ENCODE measurements at regions not wholly inside any gene's neighbourhood (a gene's known extent, or its start where the extent isn't known, plus 50 kb on each side); places are given as distances from the start of the nearest gene placed in this dataset.

GRCh38 chr3:76943671-76944070 lies 96.2 kb upstream of the ROBO2 start:
- ATAC-seq (no peak), DNase-seq (no peak)
- H3K9me3 Mint-ChIP-seq (ENCODE audit: low read depth) = peaks cover 11% of the 10 kb centered on the region
- H3K4me1 Mint-ChIP-seq = no peaks in the 10 kb centered on the region
- no peak overlapping the region for H3K4me3 Mint-ChIP-seq
- no peak overlapping the region for H3K27ac Mint-ChIP-seq
- CTCF ChIA-PET = no interaction called here
- no peaks in the 10 kb centered on the region for H3K27me3 Mint-ChIP-seq
- no peaks in the 10 kb centered on the region for H3K36me3 Mint-ChIP-seq

GRCh38 chr3:76949033-76949432 lies 90.9 kb upstream of the ROBO2 start:
- ATAC-seq = no peak
- H3K27ac Mint-ChIP-seq = no peak overlapping the region
- H3K27me3 Mint-ChIP-seq = no peaks in the 10 kb centered on the region
- H3K9me3 Mint-ChIP-seq (ENCODE audit: low read depth) = peaks cover 18% of the 10 kb centered on the region
- no peak for DNase-seq
- H3K4me3 Mint-ChIP-seq = no peak overlapping the region
- no peaks in the 10 kb centered on the region for H3K36me3 Mint-ChIP-seq
- H3K4me1 Mint-ChIP-seq = no peaks in the 10 kb centered on the region
- CTCF ChIA-PET = no interaction called here

GRCh38 chr3:76949462-76949861 lies 90.4 kb upstream of the ROBO2 start:
- H3K9me3 Mint-ChIP-seq (ENCODE audit: low read depth) = peaks cover 18% of the 10 kb centered on the region
- CTCF ChIA-PET = no interaction called here
- DNase-seq (no peak), ATAC-seq (no peak)
- H3K36me3 Mint-ChIP-seq = no peaks in the 10 kb centered on the region
- no peak overlapping the region for H3K27ac Mint-ChIP-seq
- no peak overlapping the region for H3K4me3 Mint-ChIP-seq
- H3K4me1 Mint-ChIP-seq = no peaks in the 10 kb centered on the region
- no peaks in the 10 kb centered on the region for H3K27me3 Mint-ChIP-seq

- ATAC-seq (no peak), DNase-seq (no peak)
- peaks cover 15% of the 10 kb centered on the region for H3K9me3 Mint-ChIP-seq (ENCODE audit: low read depth)
- no peaks in the 10 kb centered on the region for H3K27me3 Mint-ChIP-seq
- no peak overlapping the region for H3K27ac Mint-ChIP-seq
- H3K36me3 Mint-ChIP-seq = no peaks in the 10 kb centered on the region
- H3K4me1 Mint-ChIP-seq = no peaks in the 10 kb centered on the region
- no peak overlapping the region for H3K4me3 Mint-ChIP-seq
- CTCF ChIA-PET = no interaction called here
These were observed 89.3 kb upstream of the ROBO2 start for GRCh38 chr3:76950590-76950989.

GRCh38 chr3:76954412-76954811 lies 85.5 kb upstream of the ROBO2 start:
- peaks cover 19% of the 10 kb centered on the region for H3K9me3 Mint-ChIP-seq (ENCODE audit: low read depth)

GRCh38 chr3:76958274-76958673 lies 81.6 kb upstream of the ROBO2 start:
- no peak for ATAC-seq
- H3K27ac Mint-ChIP-seq = no peak overlapping the region
- peaks cover 8% of the 10 kb centered on the region for H3K9me3 Mint-ChIP-seq (ENCODE audit: low read depth)
- H3K36me3 Mint-ChIP-seq = no peaks in the 10 kb centered on the region
- no peak overlapping the region for H3K4me3 Mint-ChIP-seq
- CTCF ChIA-PET = no interaction called here
- no peaks in the 10 kb centered on the region for H3K27me3 Mint-ChIP-seq
- no peaks in the 10 kb centered on the region for H3K4me1 Mint-ChIP-seq
- no peak for DNase-seq

More at GRCh38 chr3:76954412-76954811, 85.5 kb upstream of the ROBO2 start:
- DNase-seq (no peak), ATAC-seq (no peak)
- no peaks in the 10 kb centered on the region for H3K4me1 Mint-ChIP-seq
- no peaks in the 10 kb centered on the region for H3K27me3 Mint-ChIP-seq
- no peaks in the 10 kb centered on the region for H3K36me3 Mint-ChIP-seq
- CTCF ChIA-PET = no interaction called here
- H3K27ac Mint-ChIP-seq = no peak overlapping the region
- no peak overlapping the region for H3K4me3 Mint-ChIP-seq

GRCh38 chr3:76958861-76959260 lies 81.0 kb upstream of the ROBO2 start:
- H3K27me3 Mint-ChIP-seq = no peaks in the 10 kb centered on the region
- CTCF ChIA-PET = no interaction called here

GRCh38 chr3:76961284-76961683 lies 78.6 kb upstream of the ROBO2 start:
- CTCF ChIA-PET = no interaction called here
- H3K36me3 Mint-ChIP-seq = no peaks in the 10 kb centered on the region
- no peak overlapping the region for H3K4me3 Mint-ChIP-seq
- no peak for ATAC-seq
- DNase-seq = no peak
- H3K4me1 Mint-ChIP-seq = no peaks in the 10 kb centered on the region
- peaks cover 13% of the 10 kb centered on the region for H3K9me3 Mint-ChIP-seq (ENCODE audit: low read depth)
- H3K27ac Mint-ChIP-seq = no peak overlapping the region
- H3K27me3 Mint-ChIP-seq = no peaks in the 10 kb centered on the region

More at GRCh38 chr3:76958861-76959260, 81.0 kb upstream of the ROBO2 start:
- H3K9me3 Mint-ChIP-seq (ENCODE audit: low read depth) = peaks cover 8% of the 10 kb centered on the region
- DNase-seq (no peak), ATAC-seq (no peak)
- H3K36me3 Mint-ChIP-seq = no peaks in the 10 kb centered on the region
- H3K4me1 Mint-ChIP-seq = no peaks in the 10 kb centered on the region
- no peak overlapping the region for H3K4me3 Mint-ChIP-seq
- H3K27ac Mint-ChIP-seq = no peak overlapping the region

GRCh38 chr3:76965122-76965725 lies 74.7 kb upstream of the ROBO2 start:
- CTCF ChIA-PET = no interaction called here
- H3K4me1 Mint-ChIP-seq = no peaks in the 10 kb centered on the region
- H3K9me3 Mint-ChIP-seq (ENCODE audit: low read depth) = peaks cover 4% of the 10 kb centered on the region
- H3K4me3 Mint-ChIP-seq = no peak overlapping the region
- ATAC-seq = no peak
- no peaks in the 10 kb centered on the region for H3K36me3 Mint-ChIP-seq
- DNase-seq = no peak
- no peaks in the 10 kb centered on the region for H3K27me3 Mint-ChIP-seq
- H3K27ac Mint-ChIP-seq = no peak overlapping the region

GRCh38 chr3:76969471-76969870 lies 70.4 kb upstream of the ROBO2 start:
- H3K36me3 Mint-ChIP-seq = no peaks in the 10 kb centered on the region
- no peaks in the 10 kb centered on the region for H3K27me3 Mint-ChIP-seq
- no peak overlapping the region for H3K27ac Mint-ChIP-seq
- H3K9me3 Mint-ChIP-seq (ENCODE audit: low read depth) = peaks cover 4% of the 10 kb centered on the region
- DNase-seq (no peak), ATAC-seq (no peak)
- CTCF ChIA-PET = no interaction called here
- H3K4me3 Mint-ChIP-seq = no peak overlapping the region
- H3K4me1 Mint-ChIP-seq = no peaks in the 10 kb centered on the region

GRCh38 chr3:76969996-76970615 lies 69.8 kb upstream of the ROBO2 start:
- CTCF ChIA-PET = no interaction called here
- no peak for DNase-seq
- Mint-ChIP-seq H3K4me1 (no peaks in the 10 kb centered on the region), H3K27ac (no peak overlapping the region), H3K36me3 (no peaks in the 10 kb centered on the region), H3K9me3 (ENCODE audit: low read depth) (peaks cover 3% of the 10 kb centered on the region), H3K27me3 (no peaks in the 10 kb centered on the region), H3K4me3 (no peak overlapping the region)
- ATAC-seq = no peak

- H3K36me3 Mint-ChIP-seq = no peaks in the 10 kb centered on the region
- H3K9me3 Mint-ChIP-seq (ENCODE audit: low read depth) = peaks cover 4% of the 10 kb centered on the region
- ATAC-seq (no peak), DNase-seq (no peak)
- no peak overlapping the region for H3K27ac Mint-ChIP-seq
- H3K4me1 Mint-ChIP-seq = no peaks in the 10 kb centered on the region
- H3K4me3 Mint-ChIP-seq = no peak overlapping the region
- H3K27me3 Mint-ChIP-seq = no peaks in the 10 kb centered on the region
- CTCF ChIA-PET = no interaction called here
These were observed 67.1 kb upstream of the ROBO2 start for GRCh38 chr3:76972624-76973296.

GRCh38 chr3:76976996-76977395 lies 62.9 kb upstream of the ROBO2 start:
- no peaks in the 10 kb centered on the region for H3K4me1 Mint-ChIP-seq
- CTCF ChIA-PET = no interaction called here
- no peak for DNase-seq
- H3K27ac Mint-ChIP-seq = no peak overlapping the region
- no peak for ATAC-seq
- H3K4me3 Mint-ChIP-seq = no peak overlapping the region
- peaks cover 4% of the 10 kb centered on the region for H3K9me3 Mint-ChIP-seq (ENCODE audit: low read depth)
- H3K27me3 Mint-ChIP-seq = no peaks in the 10 kb centered on the region
- H3K36me3 Mint-ChIP-seq = no peaks in the 10 kb centered on the region

- Mint-ChIP-seq H3K27me3 (no peaks in the 10 kb centered on the region), H3K9me3 (ENCODE audit: low read depth) (no peaks in the 10 kb centered on the region), H3K27ac (no peak overlapping the region), H3K36me3 (no peaks in the 10 kb centered on the region), H3K4me3 (no peak overlapping the region), H3K4me1 (no peaks in the 10 kb centered on the region)
- DNase-seq (no peak), ATAC-seq (no peak)
- CTCF ChIA-PET = no interaction called here
These were observed 54.3 kb upstream of the ROBO2 start for GRCh38 chr3:76985645-76986044.
